ENCODE measurements at regions not wholly inside any gene's neighbourhood (a gene's known extent, or its start where the extent isn't known, plus 50 kb on each side); places are given as distances from the start of the nearest gene placed in this dataset.

DNA sequence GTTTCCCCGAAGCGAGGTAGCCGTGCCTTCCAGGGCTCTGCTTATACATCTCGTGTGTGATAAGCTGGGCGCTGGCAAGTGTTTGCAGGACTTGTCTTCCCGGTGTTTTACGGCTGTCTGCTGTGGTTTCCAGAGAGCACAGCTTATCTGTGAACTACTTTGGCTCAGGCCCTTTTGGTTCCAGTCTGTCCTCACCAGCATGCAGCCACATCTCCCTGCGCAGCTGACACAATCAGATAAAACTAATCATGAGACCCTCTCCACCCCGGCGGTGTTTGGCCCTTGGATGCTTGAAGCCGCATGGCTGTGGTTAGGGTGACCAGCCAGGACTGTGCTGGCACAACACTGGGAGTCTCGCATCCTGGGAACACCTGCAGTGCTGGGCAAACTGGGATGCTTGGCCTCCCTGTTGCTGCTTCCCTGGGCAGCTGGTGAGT lies 241.8 kb upstream of the FOXQ1 start:
- no peaks in the 10 kb centered on the region for H4K20me1 ChIP-seq (ENCODE audit: low read depth)
- Mint-ChIP-seq H3K27ac (no peak overlapping the region), H3K4me3 (no peak overlapping the region), H3K27me3 (ENCODE audit: insufficient read depth, low read depth) (peaks cover 2% of the 10 kb centered on the region), H3K36me3 (peaks cover under 1% of the 10 kb centered on the region), H3K9me3 (no peaks in the 10 kb centered on the region), H3K4me1 (no peaks in the 10 kb centered on the region)
- no peaks in the 10 kb centered on the region for H3K4me1 ChIP-seq
- H3K9me3 ChIP-seq (ENCODE audit: low read depth), result no peaks in the 10 kb centered on the region
- H3K4me3 ChIP-seq, result no peak overlapping the region
- no peaks in the 10 kb centered on the region for H3K36me3 ChIP-seq
- peak overlapping the region; percentile 3 for H2AFZ ChIP-seq (replicated peaks)
- no peak overlapping the region for H3K9ac ChIP-seq
- TF ChIP-seq EZH2phosphoT487 (IDR thresholded peaks at IDR 0.05), result no peak
- TF ChIP-seq EZH2 (IDR thresholded peaks at IDR 0.05), result no peak
- TF ChIP-seq CTCF (IDR thresholded peaks at IDR 0.05), result no peak
- no peaks in the 10 kb centered on the region for H3K79me2 ChIP-seq (ENCODE audit: low read depth)
- no peak overlapping the region for H3K4me2 ChIP-seq
- no peaks in the 10 kb centered on the region for H3K27me3 ChIP-seq
- H3F3A ChIP-seq (ENCODE audit: low read depth), result no peaks in the 10 kb centered on the region
- no peak for DNase-seq (ENCODE audit: low spot score)
- H3K27ac ChIP-seq, result no peak overlapping the region

GRCh38 chr6:1068905-1069304 lies 243.0 kb upstream of the FOXQ1 start:
- no peaks in the 10 kb centered on the region for H3K9me3 ChIP-seq (ENCODE audit: low read depth)
- Mint-ChIP-seq H3K36me3 (peaks cover 1% of the 10 kb centered on the region), H3K9me3 (no peaks in the 10 kb centered on the region), H3K27me3 (ENCODE audit: insufficient read depth, low read depth) (no peaks in the 10 kb centered on the region), H3K27ac (peak overlapping the region; percentile 6), H3K4me3 (no peak overlapping the region), H3K4me1 (no peaks in the 10 kb centered on the region)
- no peaks in the 10 kb centered on the region for H3K36me3 ChIP-seq
- no peaks in the 10 kb centered on the region for H3K4me1 ChIP-seq
- H3F3A ChIP-seq (ENCODE audit: low read depth), result no peaks in the 10 kb centered on the region
- no peak overlapping the region for H3K27ac ChIP-seq
- no peak for TF ChIP-seq CTCF (IDR thresholded peaks at IDR 0.05)
- no peak for TF ChIP-seq EZH2phosphoT487 (IDR thresholded peaks at IDR 0.05)
- H3K4me2 ChIP-seq, result no peak overlapping the region
- no peak overlapping the region for H2AFZ ChIP-seq (replicated peaks)
- no peaks in the 10 kb centered on the region for H4K20me1 ChIP-seq (ENCODE audit: low read depth)
- no peak for DNase-seq (ENCODE audit: low spot score)
- no peak overlapping the region for H3K9ac ChIP-seq
- no peaks in the 10 kb centered on the region for H3K79me2 ChIP-seq (ENCODE audit: low read depth)
- H3K4me3 ChIP-seq, result no peak overlapping the region
- no peaks in the 10 kb centered on the region for H3K27me3 ChIP-seq

DNA sequence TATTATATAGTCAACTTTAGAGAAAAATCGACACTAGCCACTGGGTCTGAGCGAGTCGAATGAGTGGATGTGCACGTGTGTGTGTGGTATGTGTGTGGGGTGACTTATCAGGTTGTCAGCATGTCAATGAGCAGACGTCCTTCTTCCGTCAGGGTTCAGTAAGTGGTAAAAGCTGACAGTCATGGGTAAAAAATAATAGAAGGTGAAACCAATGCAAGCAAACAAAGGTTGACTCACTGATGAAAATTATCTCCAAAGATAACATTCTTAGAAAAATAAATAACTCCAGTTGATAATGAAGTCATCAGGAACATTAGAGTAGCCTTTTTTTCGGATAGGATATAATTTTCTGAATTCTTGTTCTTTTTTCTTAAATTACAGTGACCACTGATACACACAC lies 243.8 kb upstream of the FOXQ1 start:
- Mint-ChIP-seq H3K4me3 (no peak overlapping the region), H3K27me3 (ENCODE audit: insufficient read depth, low read depth) (no peaks in the 10 kb centered on the region), H3K4me1 (peaks cover 5% of the 10 kb centered on the region), H3K9me3 (no peaks in the 10 kb centered on the region), H3K36me3 (peaks cover 1% of the 10 kb centered on the region), H3K27ac (no peak overlapping the region)
- H3K27ac ChIP-seq, result no peak overlapping the region
- no peaks in the 10 kb centered on the region for H3K79me2 ChIP-seq (ENCODE audit: low read depth)
- H4K20me1 ChIP-seq (ENCODE audit: low read depth), result no peaks in the 10 kb centered on the region
- no peaks in the 10 kb centered on the region for H3K9me3 ChIP-seq (ENCODE audit: low read depth)
- no peak overlapping the region for H2AFZ ChIP-seq (replicated peaks)
- no peak overlapping the region for H3K4me2 ChIP-seq
- no peak for DNase-seq (ENCODE audit: low spot score)
- H3K4me3 ChIP-seq, result no peak overlapping the region
- H3K4me1 ChIP-seq, result no peaks in the 10 kb centered on the region
- H3K36me3 ChIP-seq, result no peaks in the 10 kb centered on the region
- H3K9ac ChIP-seq, result no peak overlapping the region
- no peaks in the 10 kb centered on the region for H3K27me3 ChIP-seq
- TF ChIP-seq CTCF (IDR thresholded peaks at IDR 0.05), result no peak
- no peak for TF ChIP-seq EZH2phosphoT487 (IDR thresholded peaks at IDR 0.05)
- no peak for TF ChIP-seq EZH2 (IDR thresholded peaks at IDR 0.05)
- no peaks in the 10 kb centered on the region for H3F3A ChIP-seq (ENCODE audit: low read depth)

- Histone ChIP-seq H4K20me1 (ENCODE audit: low read depth) (no peaks in the 10 kb centered on the region), H3K27ac (no peak overlapping the region), H3K36me3 (no peaks in the 10 kb centered on the region), H2AFZ (replicated peaks) (no peak overlapping the region), H3K79me2 (ENCODE audit: low read depth) (no peaks in the 10 kb centered on the region), H3K9ac (no peak overlapping the region), H3K4me1 (no peaks in the 10 kb centered on the region), H3K27me3 (no peaks in the 10 kb centered on the region), H3K4me2 (no peak overlapping the region), H3K9me3 (ENCODE audit: low read depth) (no peaks in the 10 kb centered on the region), H3F3A (ENCODE audit: low read depth) (no peaks in the 10 kb centered on the region), H3K4me3 (no peak overlapping the region)
- no peak for DNase-seq (ENCODE audit: low spot score)
- Mint-ChIP-seq H3K9me3 (peaks cover 4% of the 10 kb centered on the region), H3K4me3 (no peak overlapping the region), H3K27ac (no peak overlapping the region), H3K36me3 (peaks cover 1% of the 10 kb centered on the region), H3K4me1 (peaks cover 5% of the 10 kb centered on the region), H3K27me3 (ENCODE audit: insufficient read depth, low read depth) (no peaks in the 10 kb centered on the region)
- no peak for TF ChIP-seq EZH2phosphoT487 (IDR thresholded peaks at IDR 0.05)
- TF ChIP-seq CTCF (IDR thresholded peaks at IDR 0.05), result no peak
- no peak for TF ChIP-seq EZH2 (IDR thresholded peaks at IDR 0.05)
These were observed 244.6 kb upstream of the FOXQ1 start for GRCh38 chr6:1067346-1067745.
